IMR-90 (cell line): ENCODE measurements at regions not wholly inside any gene's neighbourhood (a gene's known extent, or its start where the extent isn't known, plus 50 kb on each side); places are given as distances from the start of the nearest gene placed in this dataset.

Source experiments
- ATAC-seq: fragments of 200-7000 bp; cut with Tn5 transposase; 2 replicates; pipeline ENCODE4 v1.9.1; 2020; ENCODE audit warnings: low read depth, mild to moderate bottlenecking, moderate library complexity
- BruUV-seq: library from RNA; stranded (reverse); fragments of 400-500 nt; replicated peaks from 2 replicates; lab custom pipeline; 2021; lab: Mats Ljungman, UMichigan
- CTCF ChIA-PET: fragments of 300-600 bp; formaldehyde crosslinking; extraction: SDS; loops from one replicate; lab custom pipeline; 2021; ENCODE audit warnings: antibody characterized with exemption; lab: Yijun Ruan, JAX
- POLR2A ChIA-PET: fragments of 300-600 bp; sonication (Branson Sonifier 250); formaldehyde crosslinking; loops from one replicate; lab custom pipeline; 2022; ENCODE audit warnings: antibody characterized with exemption; ENCODE audit not compliant: unreplicated experiment; lab: Charles Lee
- DNase-seq: peaks from one replicate; pipeline ENCODE4 v3.0.0; 2013
- H2AFZ ChIP-seq: replicated peaks from 2 replicates; pipeline ENCODE3; 2013; ENCODE audit warnings: low read length, mild to moderate bottlenecking; ENCODE audit not compliant: poor library complexity
- H2AK5ac ChIP-seq: 2 replicates; pipeline ENCODE4 v1.6.1; 2013; ENCODE audit warnings: low read depth, low read length, inconsistent platforms
- H2AK9ac ChIP-seq: replicated peaks from 2 replicates; pipeline ENCODE3; 2013; ENCODE audit warnings: mild to moderate bottlenecking, low read depth, low read length, moderate library complexity; ENCODE audit not compliant: poor library complexity
- H2BK120ac ChIP-seq: 2 replicates; pipeline ENCODE4 v1.6.1; 2013; ENCODE audit warnings: low read depth, low read length, inconsistent platforms
- H2BK15ac ChIP-seq: 3 replicates; pipeline ENCODE4 v1.6.1; 2013; ENCODE audit warnings: low read depth, low read length, inconsistent platforms
- H2BK20ac ChIP-seq: 2 replicates; pipeline ENCODE4 v1.6.1; 2013; ENCODE audit warnings: low read depth, mild to moderate bottlenecking, inconsistent platforms, low read length, moderate library complexity
- H2BK5ac ChIP-seq: 2 replicates; pipeline ENCODE4 v1.6.1; 2013; ENCODE audit warnings: mild to moderate bottlenecking, low read depth, low read length, inconsistent platforms; ENCODE audit not compliant: poor library complexity, severe bottlenecking
- H3K14ac ChIP-seq: replicated peaks from 2 replicates; pipeline ENCODE4 v1.6.1; 2013; ENCODE audit warnings: low read depth, low read length, inconsistent platforms
- H3K18ac ChIP-seq: 2 replicates; pipeline ENCODE4 v1.6.1; 2013; ENCODE audit warnings: low read depth, low read length, control low read depth
- H3K23ac ChIP-seq: 2 replicates; pipeline ENCODE4 v1.6.1; 2013; ENCODE audit warnings: low read depth, low read length, inconsistent platforms
- H3K27ac ChIP-seq: 2 replicates; pipeline ENCODE4 v1.5.1; 2013; ENCODE audit warnings: mild to moderate bottlenecking, control low read depth, low read length; ENCODE audit not compliant: insufficient read depth
- H3K27me3 ChIP-seq: 2 replicates; pipeline ENCODE4 v1.6.1; 2013; ENCODE audit warnings: low read length; ENCODE audit not compliant: control insufficient read depth, insufficient read depth
- H3K36me3 ChIP-seq: 2 replicates; pipeline ENCODE4 v1.6.1; 2013; ENCODE audit warnings: low read length, mixed read lengths; ENCODE audit not compliant: control insufficient read depth, insufficient read depth
- H3K4ac ChIP-seq: 2 replicates; pipeline ENCODE4 v1.6.1; 2013; ENCODE audit warnings: low read depth, low read length, inconsistent platforms
- H3K4me1 ChIP-seq: 2 replicates; pipeline ENCODE4 v1.6.1; 2013; ENCODE audit warnings: low read length, mixed read lengths; ENCODE audit not compliant: control insufficient read depth, insufficient read depth
- H3K4me2 ChIP-seq: 2 replicates; pipeline ENCODE4 v1.6.1; 2013; ENCODE audit warnings: low read depth, mild to moderate bottlenecking, control low read depth, low read length, moderate library complexity
- H3K4me3 ChIP-seq: 2 replicates; pipeline ENCODE4 v1.5.1; 2013; ENCODE audit warnings: low read depth, mild to moderate bottlenecking, control low read depth, low read length, moderate library complexity; ENCODE audit not compliant: insufficient read depth
- H3K56ac ChIP-seq: 2 replicates; pipeline ENCODE4 v1.6.1; 2013; ENCODE audit warnings: low read length, inconsistent platforms; ENCODE audit not compliant: insufficient read depth; ENCODE audit errors: extremely low read depth
- H3K79me1 ChIP-seq, 2 experiments: 2 replicates each; pipeline ENCODE4 v1.6.1; 2013; ENCODE audit warnings: low read length in 2 of 2, inconsistent platforms in 1 of 2, low read depth in 1 of 2
- H3K9ac ChIP-seq: 2 replicates; pipeline ENCODE4 v1.6.1; 2013; ENCODE audit warnings: low read depth, low read length, control low read depth
- H3K9me1 ChIP-seq: 2 replicates; pipeline ENCODE4 v1.6.1; 2013; ENCODE audit warnings: low read length, inconsistent platforms; ENCODE audit not compliant: insufficient read depth
- H3K9me3 ChIP-seq: 2 replicates; pipeline ENCODE4 v1.6.1; 2013; ENCODE audit warnings: low read length; ENCODE audit not compliant: control insufficient read depth, insufficient read depth
- H4K20me1 ChIP-seq: 2 replicates; pipeline ENCODE4 v1.6.1; 2013; ENCODE audit warnings: low read length, inconsistent platforms; ENCODE audit not compliant: insufficient read depth
- H4K5ac ChIP-seq: 2 replicates; pipeline ENCODE4 v1.6.1; 2013; ENCODE audit warnings: mild to moderate bottlenecking, low read depth, low read length, control low read depth
- H4K8ac ChIP-seq, 2 experiments: 2 replicates each; pipeline ENCODE4 v1.6.1; 2013; ENCODE audit warnings: low read depth in 2 of 2, low read length in 2 of 2, control low read depth in 1 of 2, inconsistent platforms in 1 of 2
- H4K91ac ChIP-seq: 2 replicates; pipeline ENCODE4 v1.6.1; 2013; ENCODE audit warnings: low read depth, low read length, inconsistent platforms; ENCODE audit not compliant: insufficient read depth
- BHLHE40 ChIP-seq: fragments of 150-350 bp; IDR thresholded peaks from 2 replicates; pipeline ENCODE4 v1.6.1; 2016; ENCODE audit warnings: mild to moderate bottlenecking, low read depth, low read length
- CEBPB ChIP-seq: IDR thresholded peaks from 2 replicates; pipeline ENCODE4 v1.6.1; 2012; ENCODE audit warnings: low read depth, low read length, improper control_type of control experiment
- CHD1 ChIP-seq: IDR thresholded peaks from 2 replicates; pipeline ENCODE4 v1.6.1; 2012; ENCODE audit warnings: low read depth, low read length, improper control_type of control experiment
- MAFK ChIP-seq: IDR thresholded peaks from 2 replicates; pipeline ENCODE4 v1.6.1; 2012; ENCODE audit warnings: low read depth, low read length, improper control_type of control experiment
- MAZ ChIP-seq: IDR thresholded peaks from 2 replicates; pipeline ENCODE4 v1.6.1; 2012; ENCODE audit warnings: low read depth, mild to moderate bottlenecking, low read length, improper control_type of control experiment, moderate library complexity, borderline replicate concordance
- MXI1 ChIP-seq: IDR thresholded peaks from 2 replicates; pipeline ENCODE4 v1.6.1; 2012; ENCODE audit warnings: low read depth, mild to moderate bottlenecking, low read length, moderate library complexity, borderline replicate concordance
- NFE2L2 ChIP-seq: fragments of 150-350 bp; IDR thresholded peaks from 2 replicates; pipeline ENCODE4 v1.6.1; 2016; ENCODE audit warnings: low read depth, mild to moderate bottlenecking, low read length
- POLR2A ChIP-seq: IDR thresholded peaks from 2 replicates; pipeline ENCODE4 v1.6.1; 2012; ENCODE audit warnings: mild to moderate bottlenecking, low read depth, low read length
- RAD21 ChIP-seq: IDR thresholded peaks from 2 replicates; pipeline ENCODE4 v1.6.1; 2012; ENCODE audit warnings: low read length, improper control_type of control experiment
- RCOR1 ChIP-seq: IDR thresholded peaks from 2 replicates; pipeline ENCODE4 v1.6.1; 2012; ENCODE audit warnings: mild to moderate bottlenecking, low read length, improper control_type of control experiment; ENCODE audit not compliant: insufficient replicate concordance
- RFX5 ChIP-seq: IDR thresholded peaks from 2 replicates; pipeline ENCODE4 v1.8.0; 2012; ENCODE audit warnings: low read depth, mild to moderate bottlenecking, low read length, moderate library complexity
- SMC3 ChIP-seq: fragments of 150-350 bp; IDR thresholded peaks from 2 replicates; pipeline ENCODE4 v1.6.1; 2016; ENCODE audit warnings: low read depth, mild to moderate bottlenecking, antibody characterized with exemption, low read length, moderate library complexity
- dilution Hi-C: fragments of 300-500 bp; cut with HindIII; formaldehyde crosslinking; loops from one replicate; pipeline ENCODE4 v1.14.3; 2018; ENCODE audit warnings: low sequenced_read_pairs; ENCODE audit not compliant: unreplicated experiment
- in situ Hi-C: fragments of 300-500 bp; cut with MboI; formaldehyde crosslinking; loops from 3 replicates; pipeline ENCODE4 v1.14.3; 2019; ENCODE audit warnings: low sequenced_read_pairs, inconsistent platforms, mixed read lengths
- intact Hi-C: fragments of 100-400 bp; cut with micrococcal nuclease; formaldehyde crosslinking; loops from 2 replicates; pipeline ENCODE4 v1.10.0; 2022
- TF ChIP-seq, protein P1 (sequence below): conservative IDR thresholded peaks from 2 replicates; pipeline ENCODE4 v1.5.1; 2012; ENCODE audit warnings: mild to moderate bottlenecking, low read depth, low read length, improper control_type of control experiment
- TF ChIP-seq, protein P2 (sequence below): fragments of 150-350 bp; IDR thresholded peaks from 2 replicates; pipeline ENCODE4 v1.6.1; 2017; ENCODE audit warnings: mild to moderate bottlenecking, antibody characterized with exemption, low read length, low read depth
- TF ChIP-seq, protein P3 (sequence below): fragments of 150-350 bp; IDR thresholded peaks from 2 replicates; pipeline ENCODE4 v1.6.1; 2016; ENCODE audit warnings: low read depth, mild to moderate bottlenecking, low read length, moderate library complexity, borderline replicate concordance

DNA sequence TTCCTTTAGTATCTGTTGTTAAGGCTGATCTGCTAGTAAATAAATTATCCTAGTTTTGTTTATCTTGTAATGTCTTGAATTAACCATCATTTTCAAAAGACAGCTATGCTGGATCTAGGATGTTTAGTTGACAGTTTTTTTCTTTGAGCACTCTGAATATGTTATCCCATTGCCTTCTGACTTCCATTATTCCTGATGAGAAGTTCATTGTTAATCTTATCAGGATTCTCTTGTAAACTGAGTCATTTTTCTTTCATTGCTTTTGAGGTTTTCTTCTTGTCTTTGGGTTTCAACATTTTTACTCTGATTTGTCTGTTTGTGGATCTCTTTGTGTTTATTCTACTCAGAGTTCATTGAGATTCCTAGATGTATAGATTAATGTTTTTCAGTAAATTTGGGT, 157.7 kb downstream of the WNT7A start:
- POLR2A ChIA-PET: no interaction called here

More for the DNA sequence above, 157.7 kb downstream of the WNT7A start:
- Histone ChIP-seq H4K5ac (no peak overlapping the region), H3K23ac (no peak overlapping the region), H3K56ac (no peak overlapping the region), H2BK5ac (no peak overlapping the region), H2AK9ac (no peak overlapping the region), H2AFZ (no peak overlapping the region), H3K9ac (no peak overlapping the region), H3K9me1 (no peaks in the 10 kb centered on the region), H2BK120ac (no peak overlapping the region), H3K36me3 (no peaks in the 10 kb centered on the region), H4K91ac (no peak overlapping the region), H3K4me1 (no peaks in the 10 kb centered on the region), H3K18ac (no peak overlapping the region), H2AK5ac (no peak overlapping the region), H4K8ac (no peak overlapping the region), H3K9me3 (no peaks in the 10 kb centered on the region), H2BK15ac (no peak overlapping the region), H3K4me2 (no peak overlapping the region), H3K4me3 (no peak overlapping the region), H3K14ac (no peak overlapping the region), H3K27me3 (no peaks in the 10 kb centered on the region), H3K4ac (no peak overlapping the region), H3K79me1 (no peaks in the 10 kb centered on the region), H4K20me1 (no peaks in the 10 kb centered on the region), H2BK20ac (no peak overlapping the region), H3K27ac (no peak overlapping the region)
- TF ChIP-seq CEBPB (no peak), CHD1 (no peak), POLR2A (no peak), MXI1 (no peak), NFE2L2 (no peak), SMC3 (no peak), BHLHE40 (no peak), RCOR1 (no peak), MAFK (no peak), RAD21 (no peak), MAZ (no peak), RFX5 (no peak)
- TF ChIP-seq, protein P1, sequence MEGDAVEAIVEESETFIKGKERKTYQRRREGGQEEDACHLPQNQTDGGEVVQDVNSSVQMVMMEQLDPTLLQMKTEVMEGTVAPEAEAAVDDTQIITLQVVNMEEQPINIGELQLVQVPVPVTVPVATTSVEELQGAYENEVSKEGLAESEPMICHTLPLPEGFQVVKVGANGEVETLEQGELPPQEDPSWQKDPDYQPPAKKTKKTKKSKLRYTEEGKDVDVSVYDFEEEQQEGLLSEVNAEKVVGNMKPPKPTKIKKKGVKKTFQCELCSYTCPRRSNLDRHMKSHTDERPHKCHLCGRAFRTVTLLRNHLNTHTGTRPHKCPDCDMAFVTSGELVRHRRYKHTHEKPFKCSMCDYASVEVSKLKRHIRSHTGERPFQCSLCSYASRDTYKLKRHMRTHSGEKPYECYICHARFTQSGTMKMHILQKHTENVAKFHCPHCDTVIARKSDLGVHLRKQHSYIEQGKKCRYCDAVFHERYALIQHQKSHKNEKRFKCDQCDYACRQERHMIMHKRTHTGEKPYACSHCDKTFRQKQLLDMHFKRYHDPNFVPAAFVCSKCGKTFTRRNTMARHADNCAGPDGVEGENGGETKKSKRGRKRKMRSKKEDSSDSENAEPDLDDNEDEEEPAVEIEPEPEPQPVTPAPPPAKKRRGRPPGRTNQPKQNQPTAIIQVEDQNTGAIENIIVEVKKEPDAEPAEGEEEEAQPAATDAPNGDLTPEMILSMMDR: no peak
- TF ChIP-seq, protein P2, sequence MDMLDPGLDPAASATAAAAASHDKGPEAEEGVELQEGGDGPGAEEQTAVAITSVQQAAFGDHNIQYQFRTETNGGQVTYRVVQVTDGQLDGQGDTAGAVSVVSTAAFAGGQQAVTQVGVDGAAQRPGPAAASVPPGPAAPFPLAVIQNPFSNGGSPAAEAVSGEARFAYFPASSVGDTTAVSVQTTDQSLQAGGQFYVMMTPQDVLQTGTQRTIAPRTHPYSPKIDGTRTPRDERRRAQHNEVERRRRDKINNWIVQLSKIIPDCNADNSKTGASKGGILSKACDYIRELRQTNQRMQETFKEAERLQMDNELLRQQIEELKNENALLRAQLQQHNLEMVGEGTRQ: no peak
- TF ChIP-seq, protein P3, sequence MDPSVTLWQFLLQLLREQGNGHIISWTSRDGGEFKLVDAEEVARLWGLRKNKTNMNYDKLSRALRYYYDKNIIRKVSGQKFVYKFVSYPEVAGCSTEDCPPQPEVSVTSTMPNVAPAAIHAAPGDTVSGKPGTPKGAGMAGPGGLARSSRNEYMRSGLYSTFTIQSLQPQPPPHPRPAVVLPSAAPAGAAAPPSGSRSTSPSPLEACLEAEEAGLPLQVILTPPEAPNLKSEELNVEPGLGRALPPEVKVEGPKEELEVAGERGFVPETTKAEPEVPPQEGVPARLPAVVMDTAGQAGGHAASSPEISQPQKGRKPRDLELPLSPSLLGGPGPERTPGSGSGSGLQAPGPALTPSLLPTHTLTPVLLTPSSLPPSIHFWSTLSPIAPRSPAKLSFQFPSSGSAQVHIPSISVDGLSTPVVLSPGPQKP: no peak
- intact Hi-C loops: no loop called here
- no peak for DNase-seq
- in situ Hi-C loops: no loop called here
- CTCF ChIA-PET: no interaction called here
- dilution Hi-C loops: no loop called here
- no TSS peak for BruUV-seq
- no peak for ATAC-seq
